ENCODE measurements at regions not wholly inside any gene's neighbourhood (a gene's known extent, or its start where the extent isn't known, plus 50 kb on each side); places are given as distances from the start of the nearest gene placed in this dataset.

GRCh38 chrX:39874202-39874816 lies 223.4 kb downstream of the BCOR start:
- TF ChIP-seq POLR2A (IDR thresholded peaks at IDR 0.05; ENCODE audit: low read depth, low read length) (no peak), POLR2AphosphoS5 (IDR thresholded peaks at IDR 0.05; ENCODE audit: low read depth, low read length) (peak; percentile 59; the same call in 1 of the 2 replicates)

Measured in GM12892 (cell line).